ENCODE measurements at regions not wholly inside any gene's neighbourhood (a gene's known extent, or its start where the extent isn't known, plus 50 kb on each side); places are given as distances from the start of the nearest gene placed in this dataset.

DNA sequence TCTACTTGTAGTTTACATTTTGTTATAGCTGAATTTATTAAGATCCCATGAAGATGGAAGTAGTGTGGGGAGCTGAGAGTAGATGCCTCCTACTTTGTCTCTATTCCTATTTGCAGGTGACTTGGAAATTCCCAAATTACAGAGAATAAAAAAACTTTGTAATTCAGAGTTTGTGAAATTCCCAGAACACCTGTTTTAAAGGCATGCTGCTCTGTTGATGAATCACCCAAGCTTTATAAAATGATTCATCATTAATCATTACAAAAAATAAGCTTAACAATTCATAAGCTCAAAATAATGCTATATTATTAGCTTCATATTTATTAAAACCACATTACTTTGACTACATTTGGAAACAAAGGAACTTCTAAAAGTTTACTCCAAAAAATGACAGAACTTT, 856.3 kb downstream of the RPA4 start:
- H3K36me3 Mint-ChIP-seq (ENCODE audit: unreplicated experiment) = no peaks in the 10 kb centered on the region
- H3K27ac Mint-ChIP-seq (ENCODE audit: unreplicated experiment) = no peak overlapping the region
- H3K4me1 Mint-ChIP-seq (ENCODE audit: unreplicated experiment) = no peaks in the 10 kb centered on the region
- no peak for DNase-seq (ENCODE audit: extremely low spot score, unreplicated experiment)
- TF ChIP-seq, protein P1, sequence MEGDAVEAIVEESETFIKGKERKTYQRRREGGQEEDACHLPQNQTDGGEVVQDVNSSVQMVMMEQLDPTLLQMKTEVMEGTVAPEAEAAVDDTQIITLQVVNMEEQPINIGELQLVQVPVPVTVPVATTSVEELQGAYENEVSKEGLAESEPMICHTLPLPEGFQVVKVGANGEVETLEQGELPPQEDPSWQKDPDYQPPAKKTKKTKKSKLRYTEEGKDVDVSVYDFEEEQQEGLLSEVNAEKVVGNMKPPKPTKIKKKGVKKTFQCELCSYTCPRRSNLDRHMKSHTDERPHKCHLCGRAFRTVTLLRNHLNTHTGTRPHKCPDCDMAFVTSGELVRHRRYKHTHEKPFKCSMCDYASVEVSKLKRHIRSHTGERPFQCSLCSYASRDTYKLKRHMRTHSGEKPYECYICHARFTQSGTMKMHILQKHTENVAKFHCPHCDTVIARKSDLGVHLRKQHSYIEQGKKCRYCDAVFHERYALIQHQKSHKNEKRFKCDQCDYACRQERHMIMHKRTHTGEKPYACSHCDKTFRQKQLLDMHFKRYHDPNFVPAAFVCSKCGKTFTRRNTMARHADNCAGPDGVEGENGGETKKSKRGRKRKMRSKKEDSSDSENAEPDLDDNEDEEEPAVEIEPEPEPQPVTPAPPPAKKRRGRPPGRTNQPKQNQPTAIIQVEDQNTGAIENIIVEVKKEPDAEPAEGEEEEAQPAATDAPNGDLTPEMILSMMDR (IDR thresholded peaks at IDR 0.05) = no peak
- H3K9me3 Mint-ChIP-seq (ENCODE audit: unreplicated experiment) = peaks cover 4% of the 10 kb centered on the region
- no peaks in the 10 kb centered on the region for H3K27me3 Mint-ChIP-seq (ENCODE audit: unreplicated experiment)
- H3K4me3 Mint-ChIP-seq (ENCODE audit: unreplicated experiment) = no peak overlapping the region

DNA sequence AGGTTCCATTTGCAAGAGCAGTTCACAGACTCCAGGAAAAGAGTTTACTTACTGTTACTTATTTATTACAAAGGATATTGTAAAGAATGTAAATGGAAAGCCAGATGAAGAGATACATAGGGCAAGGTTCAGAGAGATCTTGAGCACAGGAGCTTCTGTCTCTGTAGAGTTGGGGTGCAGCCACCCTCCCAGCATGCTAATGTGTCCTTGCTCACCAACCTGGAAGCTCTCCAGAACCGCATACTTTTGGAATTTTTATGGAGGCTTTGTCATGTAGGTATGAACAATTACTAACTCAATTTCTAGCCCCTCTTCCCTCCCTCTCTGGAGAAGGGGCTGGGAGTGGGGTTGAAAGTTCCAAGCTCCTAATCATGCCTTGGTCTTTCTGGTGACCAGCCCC, 857.2 kb downstream of the RPA4 start:
- H3K27me3 Mint-ChIP-seq (ENCODE audit: unreplicated experiment) = no peaks in the 10 kb centered on the region
- no peaks in the 10 kb centered on the region for H3K36me3 Mint-ChIP-seq (ENCODE audit: unreplicated experiment)
- no peak overlapping the region for H3K4me3 Mint-ChIP-seq (ENCODE audit: unreplicated experiment)
- H3K4me1 Mint-ChIP-seq (ENCODE audit: unreplicated experiment) = no peaks in the 10 kb centered on the region
- DNase-seq (ENCODE audit: extremely low spot score, unreplicated experiment) = no peak
- H3K27ac Mint-ChIP-seq (ENCODE audit: unreplicated experiment) = no peak overlapping the region
- TF ChIP-seq, protein P1 (IDR thresholded peaks at IDR 0.05) = no peak
- H3K9me3 Mint-ChIP-seq (ENCODE audit: unreplicated experiment) = peaks cover 6% of the 10 kb centered on the region

DNA sequence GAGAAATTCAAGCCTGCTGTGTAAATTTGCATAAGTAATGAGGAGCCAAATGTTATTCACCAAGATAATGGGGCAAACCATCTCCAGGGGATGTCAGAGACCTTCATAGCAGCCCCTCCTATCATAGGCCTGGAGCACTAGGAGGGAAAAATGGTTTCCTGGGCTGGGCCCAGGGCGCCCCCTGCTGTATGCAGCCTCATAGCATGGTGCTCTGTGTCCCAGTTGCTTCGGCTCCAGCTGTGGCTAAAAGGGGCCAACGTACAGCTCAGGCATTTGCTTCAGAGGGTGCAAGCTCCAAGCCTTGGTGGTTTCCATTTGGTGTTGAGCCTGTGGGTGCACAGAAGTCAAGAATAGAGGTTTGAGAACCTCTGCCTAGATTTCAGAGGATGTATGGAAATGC, 859.3 kb downstream of the RPA4 start:
- Mint-ChIP-seq H3K36me3 (ENCODE audit: unreplicated experiment) (no peaks in the 10 kb centered on the region), H3K4me1 (ENCODE audit: unreplicated experiment) (no peaks in the 10 kb centered on the region), H3K27me3 (ENCODE audit: unreplicated experiment) (no peaks in the 10 kb centered on the region), H3K4me3 (ENCODE audit: unreplicated experiment) (no peak overlapping the region), H3K27ac (ENCODE audit: unreplicated experiment) (no peak overlapping the region), H3K9me3 (ENCODE audit: unreplicated experiment) (peaks cover 6% of the 10 kb centered on the region)
- TF ChIP-seq, protein P1 (IDR thresholded peaks at IDR 0.05) = no peak
- no peak for DNase-seq (ENCODE audit: extremely low spot score, unreplicated experiment)

DNA sequence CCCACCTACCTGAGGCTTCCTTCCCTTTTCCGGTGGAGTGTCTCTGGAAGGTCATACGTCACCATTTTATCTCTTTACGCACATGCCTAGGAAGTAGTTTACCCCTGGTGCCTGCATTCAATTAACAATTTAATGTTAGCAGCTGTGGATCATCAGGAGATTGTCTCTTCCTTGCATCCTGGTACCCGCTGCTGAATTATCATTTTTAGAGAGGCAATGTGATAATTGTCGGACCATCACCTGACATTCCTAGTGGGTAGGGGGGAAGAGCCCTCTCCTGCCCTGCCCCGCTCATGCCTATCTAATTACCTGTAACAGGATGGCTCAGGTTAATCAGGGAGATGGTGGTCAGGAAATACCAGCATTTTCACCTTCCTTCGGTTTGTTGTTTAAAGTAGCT, 863.6 kb downstream of the RPA4 start:
- H3K9me3 Mint-ChIP-seq (ENCODE audit: unreplicated experiment) = peaks cover 15% of the 10 kb centered on the region
- TF ChIP-seq, protein P1 (IDR thresholded peaks at IDR 0.05) = no peak
- H3K27me3 Mint-ChIP-seq (ENCODE audit: unreplicated experiment) = no peaks in the 10 kb centered on the region
- no peak overlapping the region for H3K4me3 Mint-ChIP-seq (ENCODE audit: unreplicated experiment)
- no peak for DNase-seq (ENCODE audit: extremely low spot score, unreplicated experiment)
- H3K27ac Mint-ChIP-seq (ENCODE audit: unreplicated experiment) = no peak overlapping the region
- H3K4me1 Mint-ChIP-seq (ENCODE audit: unreplicated experiment) = no peaks in the 10 kb centered on the region
- H3K36me3 Mint-ChIP-seq (ENCODE audit: unreplicated experiment) = no peaks in the 10 kb centered on the region

DNA sequence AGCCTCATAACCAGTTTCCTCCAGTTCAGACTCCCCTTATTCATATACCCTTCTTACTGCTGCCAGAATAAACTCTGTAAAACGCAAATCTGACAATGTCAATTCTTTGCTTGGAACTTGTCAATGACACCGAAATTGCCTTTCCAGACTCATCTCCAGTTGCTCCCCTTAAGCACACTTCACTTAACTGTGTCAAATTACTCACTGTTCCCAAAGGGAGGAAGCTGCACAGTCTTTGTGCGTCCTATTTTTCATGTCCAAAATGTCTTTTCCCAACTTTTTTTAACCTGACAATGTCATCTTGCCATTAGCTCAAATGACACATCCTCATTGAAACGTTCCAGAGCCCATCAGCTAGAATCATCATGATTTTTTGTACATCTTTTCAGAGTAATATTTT, 867.3 kb downstream of the RPA4 start:
- Mint-ChIP-seq H3K27ac (ENCODE audit: unreplicated experiment) (no peak overlapping the region), H3K4me1 (ENCODE audit: unreplicated experiment) (no peaks in the 10 kb centered on the region), H3K27me3 (ENCODE audit: unreplicated experiment) (no peaks in the 10 kb centered on the region), H3K36me3 (ENCODE audit: unreplicated experiment) (no peaks in the 10 kb centered on the region), H3K9me3 (ENCODE audit: unreplicated experiment) (peaks cover 14% of the 10 kb centered on the region), H3K4me3 (ENCODE audit: unreplicated experiment) (no peak overlapping the region)
- DNase-seq (ENCODE audit: extremely low spot score, unreplicated experiment) = no peak
- TF ChIP-seq, protein P1 (IDR thresholded peaks at IDR 0.05) = no peak

Data from osteocyte (in vitro differentiated cells).